ENCODE measurements at regions not wholly inside any gene's neighbourhood (a gene's known extent, or its start where the extent isn't known, plus 50 kb on each side); places are given as distances from the start of the nearest gene placed in this dataset.

GRCh38 chr9:28317745-28318144 lies 744.5 kb upstream of the C9orf72 start:
- Histone ChIP-seq H3K79me2 (ENCODE audit: insufficient read depth, low read length) (no peaks in the 10 kb centered on the region), H3K4ac (ENCODE audit: low read depth, low read length) (no peak overlapping the region), H3K9me3 (ENCODE audit: control insufficient read depth, low read depth, low read length) (no peaks in the 10 kb centered on the region), H3K27ac (ENCODE audit: insufficient read length, low read depth, low read length) (no peak overlapping the region), H3K14ac (ENCODE audit: insufficient read depth, low read length) (no peak overlapping the region), H2AFZ (ENCODE audit: low read length) (no peak overlapping the region), H3K56ac (ENCODE audit: insufficient read length, low read depth, low read length) (no peak overlapping the region), H3K23me2 (ENCODE audit: insufficient read length, low read depth, low read length, poor library complexity, severe bottlenecking) (no peaks in the 10 kb centered on the region), H2BK12ac (ENCODE audit: insufficient read length, low read depth, low read length) (no peak overlapping the region), H3T11ph (ENCODE audit: low read length) (no peak overlapping the region), H2BK5ac (ENCODE audit: insufficient read length, low read length) (no peak overlapping the region), H3K18ac (ENCODE audit: insufficient read length, low read depth, low read length) (no peak overlapping the region), H2BK15ac (ENCODE audit: low read depth, low read length) (no peak overlapping the region), H4K20me1 (ENCODE audit: control insufficient read depth, insufficient read depth, insufficient read length) (no peaks in the 10 kb centered on the region), H3K79me1 (ENCODE audit: insufficient read depth, low read depth, low read length, poor library complexity, severe bottlenecking) (no peaks in the 10 kb centered on the region), H2AK5ac (ENCODE audit: insufficient read length, low read length) (no peak overlapping the region), H3K4me1 (ENCODE audit: insufficient read depth, low read length) (no peaks in the 10 kb centered on the region), H3K4me2 (ENCODE audit: insufficient read depth, insufficient read length, low read length) (no peak overlapping the region), H3K27me3 (ENCODE audit: insufficient read depth, low read length) (no peaks in the 10 kb centered on the region), H2BK120ac (ENCODE audit: low read depth, low read length, poor library complexity, severe bottlenecking) (no peak overlapping the region), H4K8ac (replicated peaks; ENCODE audit: insufficient read length, low read depth, low read length) (no peak overlapping the region), H4K91ac (ENCODE audit: insufficient read length, low read depth, low read length) (no peak overlapping the region), H3K9ac (ENCODE audit: extremely low read depth, insufficient read length, low read length) (no peak overlapping the region), H3K23ac (ENCODE audit: insufficient read length, low read depth, low read length) (no peak overlapping the region), H4K5ac (ENCODE audit: insufficient read length, low read depth, low read length) (no peak overlapping the region), H2BK20ac (ENCODE audit: low read depth, low read length, poor library complexity, severe bottlenecking) (no peak overlapping the region)
- TF ChIP-seq CTCF (conservative IDR thresholded peaks at IDR 0.05): no peak
- no peaks in the 10 kb centered on the region for H3K27me3 Mint-ChIP-seq (ENCODE audit: low read depth)
- DNase-seq: no peak
- no peak overlapping the region for H3K4me3 Mint-ChIP-seq
- WGBS (ENCODE audit: extremely low coverage, insufficient read length, low lambda C conversion rate): no CpG with 5 or more reads among the region's 1 CpG
- peaks cover 0 to 5% of the 10 kb centered on the region in 2 experiments; a peak in 2 of 4 replicates for H3K4me1 Mint-ChIP-seq
- no peak overlapping the region; a peak in 1 of 7 replicates for H3K27ac Mint-ChIP-seq
- no peaks in the 10 kb centered on the region for H3K9me3 Mint-ChIP-seq
- H3K36me3 Mint-ChIP-seq (ENCODE audit: insufficient read depth in 1 of 3, low read depth in 3 of 3): no peaks in the 10 kb centered on the region

Data from H9 (cell line).